ENCODE measurements at regions not wholly inside any gene's neighbourhood (a gene's known extent, or its start where the extent isn't known, plus 50 kb on each side); places are given as distances from the start of the nearest gene placed in this dataset.

DNA sequence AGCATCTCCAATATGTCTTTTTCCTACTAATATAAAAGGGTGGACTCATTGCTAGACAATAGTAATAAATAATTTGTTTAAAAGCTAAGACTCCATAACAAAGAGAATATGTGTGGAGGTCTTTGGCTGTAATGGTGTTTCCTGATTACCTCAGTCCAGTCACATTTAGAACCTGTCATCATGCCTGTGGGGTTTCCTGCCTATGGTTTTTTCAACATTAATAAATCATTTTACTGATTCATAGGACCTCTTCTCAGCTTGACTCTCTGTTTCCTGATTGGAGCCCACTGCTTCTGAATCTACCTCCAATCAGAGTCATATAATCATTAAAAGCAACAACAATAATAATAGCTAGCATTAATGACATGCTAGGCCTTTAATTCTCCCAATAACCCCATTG, 52.4 kb upstream of the GNAI1 start:
- no peak for TF ChIP-seq CTCF (IDR thresholded peaks at IDR 0.05)
- no peak for TF ChIP-seq POLR2A (IDR thresholded peaks at IDR 0.05)

Data from uterus (tissue), 2 donors.